OCI-LY3 (cell line): ENCODE measurements at regions not wholly inside any gene's neighbourhood (a gene's known extent, or its start where the extent isn't known, plus 50 kb on each side); places are given as distances from the start of the nearest gene placed in this dataset.

Experiments used
- CTCF ChIP-seq: fragments of 200-600, 300-600 bp; sonication (generic); IDR thresholded peaks from 2 replicates; pipeline ENCODE4 v1.5.1; 2014; ENCODE audit warnings: antibody characterized with exemption, low read length, low read depth
- EZH2phosphoT487 ChIP-seq: fragments of 200-600 bp; shearing (Covaris generic); IDR thresholded peaks from 2 replicates; pipeline ENCODE4 v1.6.1; 2018; ENCODE audit warnings: antibody characterized with exemption, mixed run types, low read depth

DNA sequence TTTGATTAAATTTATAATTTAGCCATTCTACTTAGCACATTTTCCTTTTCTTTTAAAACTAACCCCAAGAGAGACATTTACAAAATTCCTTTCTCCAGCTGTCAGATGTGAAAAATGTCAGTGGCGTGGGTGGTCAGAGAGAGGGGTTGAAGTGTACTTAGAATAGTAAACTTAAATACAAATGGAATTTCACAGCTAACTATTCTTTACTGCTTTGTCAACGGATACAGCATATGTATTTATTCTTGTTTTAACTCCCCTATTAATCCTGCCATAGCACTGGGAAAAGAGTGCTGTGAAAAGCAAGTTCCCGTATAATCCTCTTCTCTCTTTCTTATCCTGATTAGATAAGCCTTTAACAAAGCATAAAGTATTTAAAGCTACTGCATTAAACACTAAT is 191.4 kb upstream of the CHAC2 start:
- TF ChIP-seq EZH2phosphoT487 = no peak
- no peak for TF ChIP-seq CTCF
